ENCODE measurements at regions not wholly inside any gene's neighbourhood (a gene's known extent, or its start where the extent isn't known, plus 50 kb on each side); places are given as distances from the start of the nearest gene placed in this dataset.
"Not testable (repeated sequence)": the region's sequence is repeated elsewhere in the genome, so short reads cannot be mapped to it uniquely, and the experiment has no call there.

DNA sequence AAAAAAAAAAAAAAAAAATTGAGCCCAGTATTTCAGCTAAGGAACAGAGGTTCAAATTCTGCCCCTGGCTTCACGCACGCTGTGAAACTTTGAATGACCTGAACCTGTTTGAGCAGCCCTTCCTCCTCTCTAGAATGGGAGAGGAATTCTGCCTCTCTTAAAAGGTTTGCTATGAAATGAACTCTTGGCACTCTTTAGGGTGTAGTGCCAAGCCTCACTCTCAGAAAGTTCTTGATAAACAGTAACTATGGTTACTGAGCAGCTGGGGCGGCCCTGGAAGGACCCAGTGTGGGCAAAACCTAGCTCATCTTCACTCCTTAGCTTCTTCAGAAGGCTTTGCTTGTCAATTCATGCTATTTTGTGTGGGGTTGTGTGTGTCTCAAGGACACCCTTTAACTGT, 73.7 kb downstream of the GEMIN8 start:
- Histone ChIP-seq H3K9ac (ENCODE audit: low read depth, low read length) (no peak overlapping the region), H3K27ac (ENCODE audit: low read length) (no peak overlapping the region), H3K36me3 (ENCODE audit: insufficient read depth, low read depth, low read length) (no peaks in the 10 kb centered on the region), H3K9me3 (ENCODE audit: insufficient read depth, low read depth, low read length) (no peaks in the 10 kb centered on the region), H3K27me3 (ENCODE audit: insufficient read depth, low read length) (no peaks in the 10 kb centered on the region), H3K4me3 (ENCODE audit: low read length) (no peak overlapping the region), H3K4me1 (ENCODE audit: insufficient read depth, low read length) (no peaks in the 10 kb centered on the region)

DNA sequence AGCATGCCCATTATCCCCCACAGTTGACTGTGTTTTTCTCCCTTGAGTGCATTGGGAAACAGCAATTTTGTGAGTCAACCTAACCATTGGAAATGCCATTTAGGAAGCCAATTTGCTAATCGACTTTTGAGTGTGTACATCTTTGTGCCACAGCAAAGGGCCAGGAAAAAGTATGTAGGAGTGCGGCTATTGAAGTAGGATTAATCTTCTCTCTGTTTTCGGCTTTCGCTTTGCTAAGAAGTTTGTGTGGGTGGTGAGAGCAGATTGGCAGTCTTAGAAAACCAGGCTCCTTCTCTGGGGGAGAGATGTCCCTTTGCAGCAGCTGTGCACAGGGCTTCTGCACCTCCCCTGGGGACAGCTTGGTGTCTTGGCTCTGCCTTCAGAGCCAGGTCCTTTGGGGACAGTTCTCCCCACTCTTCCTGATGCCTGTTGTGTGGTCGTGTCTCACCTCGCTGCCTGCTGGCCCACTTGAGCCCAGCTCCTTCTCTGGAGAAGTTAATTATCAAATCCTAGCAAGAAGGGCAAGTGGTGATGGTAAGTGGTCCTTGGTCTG, 74.5 kb downstream of the GEMIN8 start:
- H3K4me3 ChIP-seq (ENCODE audit: low read length): no peak overlapping the region
- H3K27me3 ChIP-seq (ENCODE audit: insufficient read depth, low read length): no peaks in the 10 kb centered on the region
- no peaks in the 10 kb centered on the region for H3K9me3 ChIP-seq (ENCODE audit: insufficient read depth, low read depth, low read length)
- H3K9ac ChIP-seq (ENCODE audit: low read depth, low read length): no peak overlapping the region
- H3K36me3 ChIP-seq (ENCODE audit: insufficient read depth, low read depth, low read length): no peaks in the 10 kb centered on the region
- no peak overlapping the region for H3K27ac ChIP-seq (ENCODE audit: low read length)
- H3K4me1 ChIP-seq (ENCODE audit: insufficient read depth, low read length): no peaks in the 10 kb centered on the region

DNA sequence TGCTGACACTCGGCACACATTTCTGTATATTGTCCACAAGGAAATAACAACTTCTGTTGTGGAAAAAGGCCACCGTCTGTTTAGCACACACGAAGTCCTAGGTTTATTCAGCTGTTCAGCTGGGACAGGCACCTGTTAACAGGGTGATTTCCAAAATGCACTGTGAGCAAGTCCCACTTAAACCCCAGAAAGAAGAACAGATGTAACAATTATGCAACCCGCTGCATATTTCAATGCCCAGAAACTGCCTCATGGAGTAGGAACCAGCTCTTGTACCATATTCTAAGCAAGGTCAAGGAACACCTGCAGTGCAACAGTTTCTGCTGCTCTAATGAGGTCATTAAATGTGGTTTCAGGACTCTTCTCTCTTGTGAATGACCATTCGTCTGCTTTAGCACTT, 77.1 kb downstream of the GEMIN8 start:
- H3K36me3 ChIP-seq (ENCODE audit: insufficient read depth, low read depth, low read length): no peaks in the 10 kb centered on the region
- no peaks in the 10 kb centered on the region for H3K9me3 ChIP-seq (ENCODE audit: insufficient read depth, low read depth, low read length)
- no peak overlapping the region for H3K9ac ChIP-seq (ENCODE audit: low read depth, low read length)
- H3K4me1 ChIP-seq (ENCODE audit: insufficient read depth, low read length): no peaks in the 10 kb centered on the region
- no peak overlapping the region for H3K4me3 ChIP-seq (ENCODE audit: low read length)
- H3K27ac ChIP-seq (ENCODE audit: low read length): no peak overlapping the region
- no peaks in the 10 kb centered on the region for H3K27me3 ChIP-seq (ENCODE audit: insufficient read depth, low read length)

DNA sequence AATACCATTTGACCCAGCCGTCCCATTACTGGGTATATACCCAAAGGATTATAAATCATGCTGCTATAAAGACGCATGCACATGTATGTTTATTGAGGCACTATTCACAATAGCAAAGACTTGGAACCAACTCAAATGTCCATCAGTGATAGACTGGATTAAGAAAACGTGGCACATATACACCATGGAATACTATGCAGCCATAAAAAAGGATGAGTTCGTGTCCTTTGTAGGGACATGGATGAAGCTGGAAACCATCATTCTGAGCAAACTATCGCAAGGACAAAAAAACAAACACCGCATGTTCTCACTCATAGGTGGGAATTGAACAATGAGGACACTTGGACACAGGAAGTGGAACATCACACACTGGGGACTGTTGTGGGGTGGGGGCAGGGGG, 83.5 kb downstream of the GEMIN8 start:
- H3K4me3 ChIP-seq (ENCODE audit: low read length); H3K9ac ChIP-seq (ENCODE audit: low read depth, low read length); H3K27ac ChIP-seq (ENCODE audit: low read length); H3K27me3 ChIP-seq (ENCODE audit: insufficient read depth, low read length); H3K36me3 ChIP-seq (ENCODE audit: insufficient read depth, low read depth, low read length); H3K9me3 ChIP-seq (ENCODE audit: insufficient read depth, low read depth, low read length): not testable (repeated sequence)
- peaks cover 11% of the 10 kb centered on the region; the same call in 1 of the 2 replicates for H3K4me1 ChIP-seq (ENCODE audit: insufficient read depth, low read length)

DNA sequence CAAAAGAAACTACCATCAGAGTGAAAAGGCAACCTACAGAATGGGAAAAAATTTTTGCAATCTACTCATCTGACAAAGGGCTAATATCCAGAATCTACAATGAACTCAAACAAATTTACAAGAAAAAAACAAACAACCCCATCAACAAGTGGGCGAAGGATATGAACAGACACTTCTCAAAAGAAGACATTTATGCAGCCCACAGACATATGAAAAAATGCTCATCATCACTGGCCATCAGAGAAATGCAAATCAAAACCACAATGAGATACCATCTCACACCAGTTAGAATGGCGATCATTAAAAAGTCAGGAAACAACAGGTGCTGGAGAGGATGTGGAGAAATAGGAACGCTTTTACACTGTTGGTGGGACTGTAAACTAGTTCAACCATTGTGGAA, 83.9 kb downstream of the GEMIN8 start:
- H3K9me3 ChIP-seq (ENCODE audit: insufficient read depth, low read depth, low read length); H3K4me3 ChIP-seq (ENCODE audit: low read length); H3K9ac ChIP-seq (ENCODE audit: low read depth, low read length); H3K27me3 ChIP-seq (ENCODE audit: insufficient read depth, low read length); H3K27ac ChIP-seq (ENCODE audit: low read length); H3K36me3 ChIP-seq (ENCODE audit: insufficient read depth, low read depth, low read length): not testable (repeated sequence)
- H3K4me1 ChIP-seq (ENCODE audit: insufficient read depth, low read length): peaks cover 11% of the 10 kb centered on the region; the same call in 1 of the 2 replicates

- peak overlapping the region; percentile 92; the same call in 1 of the 2 replicates for H3K9ac ChIP-seq (ENCODE audit: low read depth, low read length)
- H3K27ac ChIP-seq (ENCODE audit: low read length): no peak overlapping the region
- H3K36me3 ChIP-seq (ENCODE audit: insufficient read depth, low read depth, low read length): peaks cover 3% of the 10 kb centered on the region; the same call in 1 of the 2 replicates
- no peak overlapping the region for H3K4me3 ChIP-seq (ENCODE audit: low read length)
- H3K4me1 ChIP-seq (ENCODE audit: insufficient read depth, low read length): peaks cover 36% of the 10 kb centered on the region
- H3K9me3 ChIP-seq (ENCODE audit: insufficient read depth, low read depth, low read length): no peaks in the 10 kb centered on the region
- H3K27me3 ChIP-seq (ENCODE audit: insufficient read depth, low read length): no peaks in the 10 kb centered on the region
Observed at GRCh38 chrX:13940671-13941070, 89.0 kb downstream of the GEMIN8 start.

DNA sequence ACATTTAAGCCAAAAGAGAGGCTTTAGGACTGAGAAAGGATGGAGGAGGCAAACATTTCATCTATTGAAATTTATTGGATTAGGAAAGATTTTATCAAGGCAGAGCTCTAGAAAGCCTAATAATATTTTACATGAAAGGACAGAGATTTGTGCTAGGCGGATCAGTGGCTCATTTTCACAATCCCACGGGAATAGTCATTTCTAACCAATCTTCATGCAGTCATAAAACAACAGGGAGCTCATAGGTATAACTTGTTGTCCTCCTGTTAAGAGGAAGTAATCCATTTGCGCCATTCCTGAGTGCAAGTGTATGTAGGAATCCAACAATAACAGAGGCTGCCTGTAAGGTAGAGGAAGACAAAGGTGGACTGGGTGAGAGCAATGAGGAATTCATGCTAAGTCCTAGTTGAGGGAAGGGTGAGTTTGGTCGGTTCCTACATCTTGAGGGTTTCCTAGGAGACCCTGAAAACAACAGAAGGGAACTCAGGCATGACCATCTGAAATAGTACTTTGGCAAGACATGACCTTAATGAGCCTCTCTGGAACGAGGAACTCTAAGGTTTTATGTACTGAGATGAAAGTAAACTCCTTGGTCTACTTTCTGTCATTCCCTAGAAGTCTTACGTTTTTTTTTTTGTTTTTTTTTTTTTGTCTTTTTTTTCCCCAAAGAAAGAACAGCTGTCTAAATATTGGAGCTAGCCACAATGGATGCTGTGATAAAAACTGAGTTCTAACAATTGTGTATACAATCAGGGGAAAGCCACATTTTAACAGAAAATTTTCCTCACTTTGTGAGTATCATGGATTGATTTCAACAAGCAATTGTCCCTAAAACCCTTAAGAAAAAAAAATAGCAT, 89.7 kb downstream of the GEMIN8 start:
- peaks cover 38% of the 10 kb centered on the region for H3K4me1 ChIP-seq (ENCODE audit: insufficient read depth, low read length)
- no peak overlapping the region for H3K27ac ChIP-seq (ENCODE audit: low read length)
- no peaks in the 10 kb centered on the region for H3K9me3 ChIP-seq (ENCODE audit: insufficient read depth, low read depth, low read length)
- peak overlapping the region; percentile 92; the same call in 1 of the 2 replicates for H3K9ac ChIP-seq (ENCODE audit: low read depth, low read length)
- H3K27me3 ChIP-seq (ENCODE audit: insufficient read depth, low read length): no peaks in the 10 kb centered on the region
- peak overlapping the region; percentile 88 for H3K4me3 ChIP-seq (ENCODE audit: low read length)
- H3K36me3 ChIP-seq (ENCODE audit: insufficient read depth, low read depth, low read length): peaks cover 8% of the 10 kb centered on the region; the same call in 1 of the 2 replicates

DNA sequence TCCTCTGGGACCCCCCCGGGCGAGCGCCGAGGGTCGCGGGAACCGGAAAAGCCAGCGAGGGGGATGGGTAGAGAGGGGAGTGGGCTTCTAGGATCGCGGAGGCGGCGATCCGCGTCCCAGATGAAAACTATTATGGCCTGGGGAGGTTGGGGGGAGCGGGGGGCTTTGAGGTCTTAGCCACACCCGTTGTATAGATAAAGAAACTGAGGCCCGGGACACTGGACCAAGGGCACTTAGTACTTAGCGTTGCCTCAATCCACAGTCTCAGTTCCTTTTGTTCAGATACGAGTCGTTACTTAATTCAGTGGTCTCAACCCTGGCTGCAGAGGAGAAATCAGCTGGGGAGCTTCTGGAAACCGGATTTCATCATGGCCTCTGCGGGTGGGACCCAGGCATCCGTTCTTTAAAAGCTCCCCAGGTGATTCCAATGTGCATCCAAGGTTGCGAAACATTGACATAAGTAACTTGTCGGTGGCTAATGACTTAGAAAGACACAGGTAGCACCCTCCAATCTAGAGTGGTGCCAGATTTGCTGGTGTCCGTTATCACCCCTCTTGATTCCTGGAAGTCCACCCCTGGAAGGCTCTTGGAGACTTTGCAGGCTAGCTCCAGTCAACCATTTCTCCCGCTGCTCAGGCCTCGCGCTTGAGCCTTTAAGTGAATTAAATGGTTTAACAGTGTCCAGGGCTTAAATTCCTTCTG, 90.7 kb downstream of the GEMIN8 start:
- peak overlapping the region; percentile 88 for H3K4me3 ChIP-seq (ENCODE audit: low read length)
- H3K4me1 ChIP-seq (ENCODE audit: insufficient read depth, low read length): peaks cover 38% of the 10 kb centered on the region
- H3K27me3 ChIP-seq (ENCODE audit: insufficient read depth, low read length): no peaks in the 10 kb centered on the region

DNA sequence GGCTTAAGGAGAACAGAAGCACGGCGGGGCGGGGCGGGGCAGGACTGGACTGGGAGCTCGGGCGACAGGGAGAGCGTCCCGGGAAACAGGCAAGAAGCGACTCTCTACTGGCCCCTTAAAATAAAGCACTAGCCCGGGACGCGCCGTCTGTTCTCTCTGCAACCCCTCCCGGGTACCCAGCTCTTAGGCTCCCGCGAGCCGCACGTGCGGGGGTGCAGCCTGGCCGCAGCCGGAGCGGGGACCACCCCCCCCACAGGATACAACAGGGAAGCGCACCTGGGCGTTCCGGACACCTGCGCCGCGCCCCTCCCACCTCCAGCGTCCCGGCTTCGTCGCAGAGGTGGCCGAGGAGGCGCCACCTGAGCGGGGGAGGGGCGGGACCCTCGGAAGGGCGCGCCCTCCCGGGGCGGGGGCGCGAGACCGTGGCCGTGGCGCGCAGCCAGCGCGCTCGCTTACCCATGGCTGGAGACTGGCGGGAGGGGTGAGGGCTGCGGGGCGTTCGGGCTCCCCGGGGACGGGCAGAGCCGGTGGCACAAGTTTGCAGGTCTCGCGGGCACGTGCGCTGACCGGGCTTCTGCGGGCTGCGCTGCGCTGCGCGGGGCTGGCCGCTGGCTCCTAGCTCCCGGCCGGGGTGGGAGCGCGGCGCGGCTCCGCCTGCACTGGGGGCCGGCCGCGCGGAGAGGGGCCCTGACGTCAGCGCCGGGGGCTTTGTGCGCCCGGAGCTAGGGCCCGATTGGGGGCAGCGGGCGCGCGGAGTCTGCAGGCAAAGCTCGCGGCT, 91.5 kb downstream of the GEMIN8 start:
- Histone ChIP-seq H3K27me3 (ENCODE audit: insufficient read depth, low read length) (no peaks in the 10 kb centered on the region), H3K4me3 (ENCODE audit: low read length) (peak overlapping the region; percentile 88), H3K9me3 (ENCODE audit: insufficient read depth, low read depth, low read length) (no peaks in the 10 kb centered on the region), H3K36me3 (ENCODE audit: insufficient read depth, low read depth, low read length) (peaks cover 21% of the 10 kb centered on the region), H3K4me1 (ENCODE audit: insufficient read depth, low read length) (peaks cover 42% of the 10 kb centered on the region), H3K27ac (ENCODE audit: low read length) (peak overlapping the region; percentile 94), H3K9ac (ENCODE audit: low read depth, low read length) (peak overlapping the region; percentile 92; the same call in 1 of the 2 replicates)

More for the DNA sequence above, 90.7 kb downstream of the GEMIN8 start:
- H3K9me3 ChIP-seq (ENCODE audit: insufficient read depth, low read depth, low read length): no peaks in the 10 kb centered on the region
- peaks cover 14% of the 10 kb centered on the region for H3K36me3 ChIP-seq (ENCODE audit: insufficient read depth, low read depth, low read length)
- H3K9ac ChIP-seq (ENCODE audit: low read depth, low read length): peak overlapping the region; percentile 92
- peak overlapping the region; percentile 77 for H3K27ac ChIP-seq (ENCODE audit: low read length)

DNA sequence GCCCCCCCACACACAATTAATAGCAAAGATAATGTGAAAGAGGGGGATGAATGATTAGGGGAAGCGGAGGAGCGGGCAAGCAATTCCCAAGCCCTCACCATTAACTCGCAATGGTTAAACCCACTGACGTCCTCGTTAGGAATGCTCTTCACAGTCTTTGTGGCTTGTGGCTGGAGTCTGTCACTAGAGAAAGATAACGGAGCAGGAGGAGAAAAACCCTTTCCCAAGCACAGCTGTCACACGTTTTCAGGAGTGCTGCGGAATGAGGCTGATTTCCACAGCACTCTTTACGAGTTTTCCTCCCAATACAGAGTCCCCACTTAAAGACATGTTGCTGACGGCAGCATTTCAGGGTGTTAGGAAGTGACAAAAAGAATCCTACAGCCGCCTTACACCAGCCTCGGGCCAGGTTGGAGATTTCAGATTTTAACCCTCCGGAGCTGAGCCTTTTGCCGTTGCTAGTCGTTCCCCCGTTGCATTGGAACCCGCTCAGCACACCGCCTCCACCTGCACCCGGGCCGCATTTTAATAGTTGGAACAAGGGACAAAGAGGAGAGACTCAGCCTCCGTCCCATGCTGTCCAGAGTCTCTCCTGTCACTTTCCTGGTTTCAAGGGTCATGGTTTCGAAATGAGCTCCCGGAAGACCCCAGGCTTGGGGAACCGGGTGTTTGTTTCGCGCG, 92.2 kb downstream of the GEMIN8 start:
- Histone ChIP-seq H3K4me3 (ENCODE audit: low read length) (peak overlapping the region; percentile 88), H3K27me3 (ENCODE audit: insufficient read depth, low read length) (no peaks in the 10 kb centered on the region), H3K9ac (ENCODE audit: low read depth, low read length) (peak overlapping the region; percentile 92), H3K27ac (ENCODE audit: low read length) (peak overlapping the region; percentile 94), H3K9me3 (ENCODE audit: insufficient read depth, low read depth, low read length) (no peaks in the 10 kb centered on the region), H3K4me1 (ENCODE audit: insufficient read depth, low read length) (peaks cover 42% of the 10 kb centered on the region), H3K36me3 (ENCODE audit: insufficient read depth, low read depth, low read length) (peaks cover 26% of the 10 kb centered on the region)

All from iPS-20b (cell line).